IMR-90 (cell line): ENCODE measurements at regions not wholly inside any gene's neighbourhood (a gene's known extent, or its start where the extent isn't known, plus 50 kb on each side); places are given as distances from the start of the nearest gene placed in this dataset.

Experiments used
- ATAC-seq: fragments of 200-7000 bp; cut with Tn5 transposase; 2 replicates; pipeline ENCODE4 v1.9.1; 2020; ENCODE audit warnings: low read depth, mild to moderate bottlenecking, moderate library complexity
- BruUV-seq: library from RNA; stranded (reverse); fragments of 400-500 nt; replicated peaks from 2 replicates; lab custom pipeline; 2021; lab: Mats Ljungman, UMichigan
- CTCF ChIA-PET: fragments of 300-600 bp; formaldehyde crosslinking; extraction: SDS; loops from one replicate; lab custom pipeline; 2021; ENCODE audit warnings: antibody characterized with exemption; lab: Yijun Ruan, JAX
- POLR2A ChIA-PET: fragments of 300-600 bp; sonication (Branson Sonifier 250); formaldehyde crosslinking; loops from one replicate; lab custom pipeline; 2022; ENCODE audit warnings: antibody characterized with exemption; ENCODE audit not compliant: unreplicated experiment; lab: Charles Lee
- DNase-seq: peaks from one replicate; pipeline ENCODE4 v3.0.0; 2013
- H2AFZ ChIP-seq: replicated peaks from 2 replicates; pipeline ENCODE3; 2013; ENCODE audit warnings: low read length, mild to moderate bottlenecking; ENCODE audit not compliant: poor library complexity
- H2AK5ac ChIP-seq: 2 replicates; pipeline ENCODE4 v1.6.1; 2013; ENCODE audit warnings: low read depth, low read length, inconsistent platforms
- H2AK9ac ChIP-seq: replicated peaks from 2 replicates; pipeline ENCODE3; 2013; ENCODE audit warnings: mild to moderate bottlenecking, low read depth, low read length, moderate library complexity; ENCODE audit not compliant: poor library complexity
- H2BK120ac ChIP-seq: 2 replicates; pipeline ENCODE4 v1.6.1; 2013; ENCODE audit warnings: low read depth, low read length, inconsistent platforms
- H2BK15ac ChIP-seq: 3 replicates; pipeline ENCODE4 v1.6.1; 2013; ENCODE audit warnings: low read depth, low read length, inconsistent platforms
- H2BK20ac ChIP-seq: 2 replicates; pipeline ENCODE4 v1.6.1; 2013; ENCODE audit warnings: low read depth, mild to moderate bottlenecking, inconsistent platforms, low read length, moderate library complexity
- H2BK5ac ChIP-seq: 2 replicates; pipeline ENCODE4 v1.6.1; 2013; ENCODE audit warnings: mild to moderate bottlenecking, low read depth, low read length, inconsistent platforms; ENCODE audit not compliant: poor library complexity, severe bottlenecking
- H3K14ac ChIP-seq: replicated peaks from 2 replicates; pipeline ENCODE4 v1.6.1; 2013; ENCODE audit warnings: low read depth, low read length, inconsistent platforms
- H3K18ac ChIP-seq: 2 replicates; pipeline ENCODE4 v1.6.1; 2013; ENCODE audit warnings: low read depth, low read length, control low read depth
- H3K23ac ChIP-seq: 2 replicates; pipeline ENCODE4 v1.6.1; 2013; ENCODE audit warnings: low read depth, low read length, inconsistent platforms
- H3K27ac ChIP-seq: 2 replicates; pipeline ENCODE4 v1.5.1; 2013; ENCODE audit warnings: mild to moderate bottlenecking, control low read depth, low read length; ENCODE audit not compliant: insufficient read depth
- H3K27me3 ChIP-seq: 2 replicates; pipeline ENCODE4 v1.6.1; 2013; ENCODE audit warnings: low read length; ENCODE audit not compliant: control insufficient read depth, insufficient read depth
- H3K36me3 ChIP-seq: 2 replicates; pipeline ENCODE4 v1.6.1; 2013; ENCODE audit warnings: low read length, mixed read lengths; ENCODE audit not compliant: control insufficient read depth, insufficient read depth
- H3K4ac ChIP-seq: 2 replicates; pipeline ENCODE4 v1.6.1; 2013; ENCODE audit warnings: low read depth, low read length, inconsistent platforms
- H3K4me1 ChIP-seq: 2 replicates; pipeline ENCODE4 v1.6.1; 2013; ENCODE audit warnings: low read length, mixed read lengths; ENCODE audit not compliant: control insufficient read depth, insufficient read depth
- H3K4me2 ChIP-seq: 2 replicates; pipeline ENCODE4 v1.6.1; 2013; ENCODE audit warnings: low read depth, mild to moderate bottlenecking, control low read depth, low read length, moderate library complexity
- H3K4me3 ChIP-seq: 2 replicates; pipeline ENCODE4 v1.5.1; 2013; ENCODE audit warnings: low read depth, mild to moderate bottlenecking, control low read depth, low read length, moderate library complexity; ENCODE audit not compliant: insufficient read depth
- H3K56ac ChIP-seq: 2 replicates; pipeline ENCODE4 v1.6.1; 2013; ENCODE audit warnings: low read length, inconsistent platforms; ENCODE audit not compliant: insufficient read depth; ENCODE audit errors: extremely low read depth
- H3K79me1 ChIP-seq, 2 experiments: 2 replicates each; pipeline ENCODE4 v1.6.1; 2013; ENCODE audit warnings: low read length in 2 of 2, inconsistent platforms in 1 of 2, low read depth in 1 of 2
- H3K9ac ChIP-seq: 2 replicates; pipeline ENCODE4 v1.6.1; 2013; ENCODE audit warnings: low read depth, low read length, control low read depth
- H3K9me1 ChIP-seq: 2 replicates; pipeline ENCODE4 v1.6.1; 2013; ENCODE audit warnings: low read length, inconsistent platforms; ENCODE audit not compliant: insufficient read depth
- H3K9me3 ChIP-seq: 2 replicates; pipeline ENCODE4 v1.6.1; 2013; ENCODE audit warnings: low read length; ENCODE audit not compliant: control insufficient read depth, insufficient read depth
- H4K20me1 ChIP-seq: 2 replicates; pipeline ENCODE4 v1.6.1; 2013; ENCODE audit warnings: low read length, inconsistent platforms; ENCODE audit not compliant: insufficient read depth
- H4K5ac ChIP-seq: 2 replicates; pipeline ENCODE4 v1.6.1; 2013; ENCODE audit warnings: mild to moderate bottlenecking, low read depth, low read length, control low read depth
- H4K8ac ChIP-seq, 2 experiments: 2 replicates each; pipeline ENCODE4 v1.6.1; 2013; ENCODE audit warnings: low read depth in 2 of 2, low read length in 2 of 2, control low read depth in 1 of 2, inconsistent platforms in 1 of 2
- H4K91ac ChIP-seq: 2 replicates; pipeline ENCODE4 v1.6.1; 2013; ENCODE audit warnings: low read depth, low read length, inconsistent platforms; ENCODE audit not compliant: insufficient read depth
- RFX5 ChIP-seq: IDR thresholded peaks from 2 replicates; pipeline ENCODE4 v1.8.0; 2012; ENCODE audit warnings: low read depth, mild to moderate bottlenecking, low read length, moderate library complexity
- WGBS, 2 experiments: methylation state at CpG; one replicate each; pipeline versions ENCODE4 v1.1.5 to v1.1.7; 2013; ENCODE audit warnings: missing lambda C conversion rate in 2 of 2; ENCODE audit not compliant: insufficient read length in 1 of 2; ENCODE audit errors: extremely low coverage in 2 of 2; 5-methylcytosine and 5-hydroxymethylcytosine counted together
- dilution Hi-C: fragments of 300-500 bp; cut with HindIII; formaldehyde crosslinking; loops from one replicate; pipeline ENCODE4 v1.14.3; 2018; ENCODE audit warnings: low sequenced_read_pairs; ENCODE audit not compliant: unreplicated experiment
- in situ Hi-C: fragments of 300-500 bp; cut with MboI; formaldehyde crosslinking; loops from 3 replicates; pipeline ENCODE4 v1.14.3; 2019; ENCODE audit warnings: low sequenced_read_pairs, inconsistent platforms, mixed read lengths
- intact Hi-C: fragments of 100-400 bp; cut with micrococcal nuclease; formaldehyde crosslinking; loops from 2 replicates; pipeline ENCODE4 v1.10.0; 2022

DNA sequence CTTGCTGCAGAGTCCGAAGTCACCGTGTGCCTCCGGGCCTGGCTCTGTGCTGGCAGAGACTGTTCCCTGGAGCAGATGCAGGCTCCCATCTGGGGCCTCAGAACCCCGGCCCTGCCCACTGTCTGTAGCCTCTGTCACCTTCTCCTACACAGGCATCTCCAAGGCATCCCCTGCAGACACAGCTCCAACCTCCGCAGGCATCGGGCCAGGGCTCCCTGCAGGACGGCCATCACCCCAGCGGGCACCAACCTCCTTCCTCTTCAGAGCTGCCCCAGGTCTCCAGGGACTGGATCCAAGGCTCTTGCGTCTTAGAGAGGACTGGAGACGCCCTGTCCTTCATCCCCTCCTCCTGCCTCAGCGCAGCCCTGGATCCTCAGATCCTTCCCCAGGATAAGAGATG, 69.9 kb upstream of the MYL10 start:
- WGBS, 2 experiments = no CpG with 5 or more reads among the region's 11 CpGs
- Histone ChIP-seq H3K9me1 (no peaks in the 10 kb centered on the region), H3K9ac (no peak overlapping the region), H2BK20ac (no peak overlapping the region), H4K5ac (no peak overlapping the region), H3K4me3 (no peak overlapping the region), H3K27ac (no peak overlapping the region), H3K79me1 (no peaks in the 10 kb centered on the region), H2BK120ac (no peak overlapping the region), H3K4me1 (no peaks in the 10 kb centered on the region), H3K36me3 (no peaks in the 10 kb centered on the region), H2AK9ac (no peak overlapping the region), H3K56ac (no peak overlapping the region), H2AFZ (no peak overlapping the region), H3K9me3 (no peaks in the 10 kb centered on the region), H4K20me1 (no peaks in the 10 kb centered on the region), H2AK5ac (no peak overlapping the region), H2BK5ac (no peak overlapping the region), H4K91ac (no peak overlapping the region), H3K4me2 (no peak overlapping the region), H4K8ac (no peak overlapping the region), H3K18ac (no peak overlapping the region), H3K23ac (no peak overlapping the region), H3K4ac (no peak overlapping the region), H3K14ac (no peak overlapping the region), H3K27me3 (peaks cover 40% of the 10 kb centered on the region), H2BK15ac (no peak overlapping the region)
- DNase-seq (no peak), ATAC-seq (no peak)
- POLR2A ChIA-PET = no interaction called here
- TF ChIP-seq RFX5 = no peak
- in situ Hi-C loops (no loop called here), dilution Hi-C loops (no loop called here), intact Hi-C loops (no loop called here)
- BruUV-seq = no TSS peak
- CTCF ChIA-PET = no interaction called here
